HG02884 (cell line): ENCODE measurements at regions not wholly inside any gene's neighbourhood (a gene's known extent, or its start where the extent isn't known, plus 50 kb on each side); places are given as distances from the start of the nearest gene placed in this dataset.

ENCODE experiments used
- ATAC-seq: cut with Tn5 transposase; IDR thresholded peaks from one replicate; pipeline ENCODE4 v1.9.1; 2021; ENCODE audit warnings: mild to moderate bottlenecking, moderate library complexity; ENCODE audit not compliant: unreplicated experiment

DNA sequence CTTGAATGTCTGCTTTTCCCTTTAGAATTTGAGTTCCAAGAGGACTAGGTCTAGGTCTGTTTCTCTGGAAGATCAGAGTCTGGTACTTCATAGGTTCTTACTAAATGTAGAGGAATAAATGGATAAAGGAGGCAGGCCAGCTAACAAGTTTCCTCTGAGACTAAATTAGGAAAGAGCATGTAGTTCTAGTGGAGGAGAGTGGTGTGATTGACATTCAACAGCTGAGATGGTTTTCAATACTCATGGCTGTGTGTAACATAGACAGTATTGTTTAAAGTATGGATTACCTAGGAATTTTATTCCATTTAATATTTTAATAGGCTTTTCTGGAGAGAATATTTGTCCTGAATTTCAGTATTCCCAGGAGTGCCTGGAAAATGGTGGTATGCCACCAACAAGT, 364.7 kb downstream of the METTL15 start:
- ATAC-seq: no peak

DNA sequence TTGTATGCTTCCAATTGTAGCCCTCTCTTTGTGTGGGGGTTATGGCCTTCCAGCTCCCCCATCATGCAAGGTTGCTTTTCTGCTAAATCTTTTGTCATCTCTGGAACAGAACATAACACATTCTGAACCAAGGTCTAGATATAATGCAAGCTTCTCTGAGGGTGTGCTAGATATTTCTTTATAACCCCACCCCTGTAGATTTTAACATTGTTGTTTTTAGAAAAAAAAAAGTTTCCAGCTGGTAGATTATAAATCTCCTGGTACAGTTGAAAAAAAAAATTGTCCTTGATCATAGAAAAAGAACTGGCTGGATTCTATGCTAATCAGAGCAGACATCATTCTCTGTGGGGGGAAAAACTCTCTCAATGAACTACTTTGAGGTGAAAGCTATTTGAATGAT, 363.3 kb downstream of the METTL15 start:
- no peak for ATAC-seq

DNA sequence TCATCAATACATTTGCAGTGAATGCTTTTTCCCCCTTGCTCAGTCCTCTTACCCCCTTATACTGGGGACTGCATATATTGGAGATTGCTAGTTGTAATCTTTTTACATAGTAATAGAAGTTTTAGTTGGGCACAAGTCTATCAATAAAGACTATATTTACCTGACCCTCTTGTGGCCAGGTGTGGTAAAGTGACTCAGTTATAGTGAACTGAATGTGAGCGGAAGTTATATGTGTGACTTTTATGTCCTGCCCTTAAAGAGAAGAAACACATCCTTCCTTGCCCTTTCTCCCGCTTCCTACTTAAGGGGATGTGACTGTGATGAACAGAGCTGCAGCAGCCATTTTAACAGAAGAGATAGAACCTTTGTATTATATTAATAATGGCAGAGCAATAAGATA, 362.0 kb downstream of the METTL15 start:
- no peak for ATAC-seq

DNA sequence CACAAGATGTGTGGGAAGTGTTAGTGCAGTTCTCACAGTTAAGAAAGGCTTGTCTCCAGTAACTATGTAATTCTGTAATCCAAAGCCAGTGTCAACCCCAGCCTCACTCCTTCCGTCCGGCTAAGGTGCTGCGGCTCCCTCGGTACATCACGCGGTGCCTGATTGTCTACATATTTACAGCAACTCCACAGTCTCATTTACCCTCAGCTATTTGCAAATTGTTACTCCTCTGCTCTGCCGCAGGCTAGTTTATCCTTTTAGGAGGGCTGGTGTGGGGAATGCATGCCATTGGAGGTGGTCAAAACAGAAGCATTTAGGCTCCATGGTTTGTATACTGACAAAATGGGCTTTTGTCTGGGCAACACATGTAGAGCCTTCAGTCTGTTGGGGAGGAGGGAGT, 358.3 kb downstream of the METTL15 start:
- ATAC-seq: no peak

DNA sequence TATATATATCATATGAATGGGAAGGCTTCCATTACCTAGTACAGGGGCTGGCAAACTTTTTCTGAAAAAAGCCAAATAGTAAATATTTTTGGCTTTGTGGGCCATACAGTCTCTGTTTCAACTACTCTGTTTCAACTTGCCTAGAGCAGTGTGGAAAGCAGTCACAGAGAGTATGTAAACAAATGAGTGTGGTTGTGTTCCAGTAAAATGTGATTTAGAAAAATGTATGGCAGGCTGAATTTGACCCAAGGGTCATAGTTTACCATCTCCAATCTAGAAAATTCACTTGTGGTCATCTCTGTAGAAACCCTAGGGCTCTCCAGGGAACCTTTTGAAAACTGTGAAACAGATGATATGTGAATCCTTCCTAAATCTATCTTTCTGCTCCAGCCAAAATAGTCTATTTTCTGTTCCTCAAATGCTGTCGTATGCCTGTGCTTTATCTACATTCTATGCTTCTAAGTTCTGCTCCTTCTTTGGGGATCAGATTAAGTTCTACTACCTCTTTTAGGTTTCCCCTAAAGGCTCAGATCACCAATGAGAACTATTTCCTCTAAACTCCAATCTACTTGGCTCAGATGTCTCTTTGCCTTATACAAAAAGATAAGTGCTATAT, 356.2 kb downstream of the METTL15 start:
- no peak for ATAC-seq

DNA sequence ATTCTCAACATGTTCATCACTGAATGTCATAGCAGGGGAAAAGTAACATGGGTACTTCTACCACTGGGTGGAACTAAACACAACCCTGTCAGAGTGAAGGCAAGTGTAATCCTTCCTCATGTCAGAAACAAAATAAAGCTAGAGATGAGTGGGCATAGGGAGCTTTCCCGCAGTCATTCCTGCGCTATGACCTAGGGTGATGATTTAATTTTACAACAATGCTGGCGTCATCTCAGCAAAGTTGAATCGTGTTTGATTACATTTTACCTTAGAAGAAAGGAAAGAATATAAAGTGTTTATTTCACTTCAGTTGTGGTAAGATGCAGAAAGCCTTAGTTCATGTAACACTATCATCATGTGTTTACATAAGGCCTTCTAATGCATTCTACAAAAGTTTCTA, 355.6 kb downstream of the METTL15 start:
- no peak for ATAC-seq

DNA sequence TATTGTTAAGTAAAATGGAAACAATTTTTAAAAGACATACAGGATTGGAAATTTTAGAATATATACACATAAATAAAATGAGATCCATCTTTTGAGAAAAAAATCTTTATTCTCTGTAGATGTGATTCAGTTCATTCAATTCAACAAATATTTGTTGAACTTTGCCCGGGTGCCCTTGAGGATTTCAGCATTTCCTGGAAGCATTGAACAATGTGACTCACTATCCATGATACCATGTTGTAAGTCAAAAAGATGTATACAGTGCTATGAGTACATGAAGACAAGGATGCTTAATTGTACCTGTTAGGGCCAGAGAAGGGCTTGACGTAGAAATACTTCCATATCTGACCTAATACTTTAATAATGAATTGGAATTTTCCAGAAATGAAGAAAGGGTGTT, 353.7 kb downstream of the METTL15 start:
- ATAC-seq: no peak

DNA sequence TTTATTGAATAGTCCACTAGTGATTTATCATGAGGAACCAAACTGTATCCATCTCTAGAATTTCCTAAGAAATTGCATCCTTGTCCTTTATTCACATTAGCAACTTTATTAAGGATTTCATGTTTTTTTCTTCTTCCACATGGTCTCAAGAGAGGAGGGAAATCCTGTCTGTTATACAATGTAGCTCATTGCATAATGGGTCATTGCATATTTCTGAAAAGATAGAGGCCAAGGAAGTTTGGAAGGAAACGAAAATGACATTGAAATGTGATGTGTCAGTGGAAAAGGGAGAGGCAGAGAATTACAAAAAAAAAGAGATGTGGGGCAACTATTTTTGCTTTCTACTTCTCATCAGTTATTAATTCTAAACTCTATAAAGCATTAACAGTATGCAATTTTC, 353.1 kb downstream of the METTL15 start:
- ATAC-seq: no peak

DNA sequence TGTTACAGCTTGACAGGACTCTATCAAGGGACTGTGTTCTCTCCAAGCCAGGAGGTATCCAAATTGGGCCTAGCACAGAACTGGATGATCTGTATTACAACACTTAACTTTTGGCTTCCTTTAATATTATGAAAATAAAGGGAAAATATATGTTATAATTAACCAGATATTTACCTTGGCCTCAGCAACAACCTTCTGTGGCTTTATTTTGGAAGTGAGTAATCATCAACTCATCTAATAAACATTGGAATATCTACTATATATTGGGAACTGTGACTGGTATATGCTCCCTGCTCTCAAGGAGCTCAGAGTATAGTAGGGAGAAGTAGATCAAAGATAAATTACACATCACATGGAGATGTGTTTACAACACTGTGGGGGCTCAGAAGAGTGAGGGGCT, 352.2 kb downstream of the METTL15 start:
- no peak for ATAC-seq

DNA sequence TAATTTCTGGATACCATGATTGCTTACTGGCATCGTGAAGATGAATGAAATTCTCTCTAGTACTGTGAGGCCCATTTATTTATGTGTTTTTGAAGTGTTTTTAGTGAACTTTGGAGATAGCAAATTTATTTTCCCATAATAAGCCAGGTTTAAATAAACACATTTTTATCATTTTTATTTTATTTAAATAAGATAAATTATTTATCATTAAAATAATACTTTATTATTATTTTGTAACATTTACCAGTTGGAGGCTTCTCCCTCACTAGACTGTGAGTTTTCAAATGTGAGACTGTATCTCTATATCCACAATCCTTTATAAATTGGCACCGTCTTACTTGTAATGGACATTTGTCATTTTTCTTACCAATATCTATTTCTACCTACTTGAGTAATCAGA, 351.7 kb downstream of the METTL15 start:
- no peak for ATAC-seq

DNA sequence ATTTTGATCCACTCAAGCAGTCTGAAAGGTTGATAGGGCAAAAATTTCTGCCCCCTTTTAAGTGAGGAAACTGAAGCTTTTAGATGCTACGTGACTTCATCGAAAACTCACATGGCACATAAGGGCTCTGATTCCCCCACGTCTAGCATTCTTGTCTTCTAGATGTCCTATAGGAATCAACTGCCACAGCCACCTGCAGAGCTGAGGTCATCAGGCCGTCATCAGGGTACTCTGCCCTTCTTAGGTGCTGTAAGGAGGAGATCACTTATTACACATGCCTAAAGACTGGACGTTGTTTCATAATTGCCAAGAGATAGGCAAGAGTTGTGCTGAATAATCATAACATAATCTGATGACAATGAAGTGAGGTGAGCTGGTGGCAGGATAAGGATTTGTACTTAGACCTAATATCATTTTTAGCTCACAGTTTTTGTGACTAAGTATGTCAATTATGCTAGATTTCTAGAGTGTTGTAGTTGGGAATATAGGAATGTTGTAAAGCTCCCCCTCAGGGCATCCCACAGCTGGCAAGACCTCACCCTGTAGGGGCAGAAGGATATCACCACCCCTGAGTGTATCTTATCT, 349.4 kb downstream of the METTL15 start:
- ATAC-seq: no peak

DNA sequence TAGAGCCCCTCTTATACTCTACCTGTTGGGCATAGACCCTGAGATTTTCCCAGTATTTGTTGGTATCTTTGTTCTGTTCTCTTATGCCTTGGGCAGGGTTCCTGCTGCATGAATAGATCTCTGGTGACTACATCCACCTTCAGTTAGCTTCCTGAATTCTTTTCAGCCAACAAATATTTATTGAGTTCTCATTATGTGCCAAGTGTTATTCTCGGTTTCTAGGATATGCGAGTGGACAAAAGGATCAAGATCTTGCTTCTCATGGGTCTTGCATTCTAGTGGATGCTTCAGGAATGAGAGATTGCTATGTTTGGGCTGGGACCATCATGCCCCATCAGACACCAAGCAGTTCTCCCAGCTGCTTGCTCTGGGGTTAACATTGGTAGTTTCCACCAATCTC, 340.0 kb downstream of the METTL15 start:
- no peak for ATAC-seq

DNA sequence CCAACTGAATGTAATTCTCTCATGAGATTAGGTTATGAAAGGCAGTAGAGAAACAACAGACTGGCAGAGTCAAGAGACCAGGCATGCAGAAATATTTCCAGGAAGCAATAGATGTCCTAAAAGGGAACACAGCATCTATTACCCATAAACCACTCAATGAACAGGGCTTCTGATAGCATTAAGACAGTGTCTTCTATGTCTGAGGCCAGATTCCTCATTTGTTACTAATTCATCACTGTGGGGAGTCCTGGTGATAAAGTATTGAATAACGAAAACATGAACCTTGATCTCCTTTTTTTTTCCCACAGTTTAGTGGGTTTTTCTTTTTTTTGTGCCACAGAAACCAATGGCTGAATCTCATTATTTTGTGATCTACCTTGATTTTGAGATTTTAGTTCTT, 339.0 kb downstream of the METTL15 start:
- no peak for ATAC-seq

DNA sequence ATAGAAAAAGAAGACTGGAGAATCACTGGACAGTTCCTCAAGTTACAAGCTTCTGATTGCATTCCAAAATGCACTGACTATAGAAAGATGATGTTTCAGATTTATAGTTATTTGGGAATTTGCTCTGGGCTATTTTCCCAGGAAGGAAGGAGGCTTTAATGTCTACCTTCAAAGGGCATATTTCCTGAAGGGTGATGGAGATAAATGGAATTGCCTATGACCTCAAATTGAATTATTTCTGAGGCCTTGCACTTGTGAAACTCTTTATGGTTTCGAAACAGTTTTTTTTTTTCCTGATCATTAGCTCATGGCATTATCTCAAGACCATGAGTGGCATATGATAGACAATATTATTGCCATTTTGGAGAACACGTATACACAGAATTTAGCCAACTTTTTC, 333.9 kb downstream of the METTL15 start:
- no peak for ATAC-seq

DNA sequence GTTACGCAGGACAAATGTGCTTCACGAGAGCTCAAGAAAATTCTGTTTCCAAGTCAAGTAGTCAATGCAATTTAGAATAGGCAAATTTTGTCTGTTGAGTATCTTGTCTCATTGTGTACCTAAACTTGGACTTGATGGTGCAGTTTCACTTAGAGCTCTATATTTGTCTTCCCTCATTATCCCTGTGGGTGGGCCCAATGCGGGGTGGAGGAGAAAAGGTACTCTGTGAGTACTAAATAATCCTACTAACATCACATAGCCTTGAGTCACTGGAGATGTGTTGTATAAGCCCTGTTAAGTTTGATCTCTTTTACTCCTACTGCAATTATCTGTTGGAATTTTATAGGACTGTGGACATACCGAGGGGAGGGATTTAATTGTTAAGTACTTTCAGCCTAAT, 331.2 kb downstream of the METTL15 start:
- ATAC-seq: no peak

DNA sequence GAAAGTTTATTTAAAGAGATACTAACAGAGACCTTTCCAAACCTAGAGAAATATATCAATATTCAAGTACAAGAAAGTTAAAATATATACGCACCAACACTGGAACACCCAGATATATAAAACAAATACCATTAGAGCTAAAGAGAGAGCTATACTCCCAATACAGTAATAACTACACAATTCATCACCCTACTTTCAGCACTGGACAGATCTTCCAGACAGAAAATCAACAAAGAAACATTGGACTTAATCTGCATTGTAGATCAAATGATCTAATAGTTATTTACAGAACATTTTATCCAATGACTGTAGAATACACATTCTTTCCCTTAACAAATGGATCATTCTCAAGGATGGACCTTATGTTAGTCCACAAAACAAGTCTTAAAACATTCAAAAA, 311.9 kb downstream of the METTL15 start:
- no peak for ATAC-seq

DNA sequence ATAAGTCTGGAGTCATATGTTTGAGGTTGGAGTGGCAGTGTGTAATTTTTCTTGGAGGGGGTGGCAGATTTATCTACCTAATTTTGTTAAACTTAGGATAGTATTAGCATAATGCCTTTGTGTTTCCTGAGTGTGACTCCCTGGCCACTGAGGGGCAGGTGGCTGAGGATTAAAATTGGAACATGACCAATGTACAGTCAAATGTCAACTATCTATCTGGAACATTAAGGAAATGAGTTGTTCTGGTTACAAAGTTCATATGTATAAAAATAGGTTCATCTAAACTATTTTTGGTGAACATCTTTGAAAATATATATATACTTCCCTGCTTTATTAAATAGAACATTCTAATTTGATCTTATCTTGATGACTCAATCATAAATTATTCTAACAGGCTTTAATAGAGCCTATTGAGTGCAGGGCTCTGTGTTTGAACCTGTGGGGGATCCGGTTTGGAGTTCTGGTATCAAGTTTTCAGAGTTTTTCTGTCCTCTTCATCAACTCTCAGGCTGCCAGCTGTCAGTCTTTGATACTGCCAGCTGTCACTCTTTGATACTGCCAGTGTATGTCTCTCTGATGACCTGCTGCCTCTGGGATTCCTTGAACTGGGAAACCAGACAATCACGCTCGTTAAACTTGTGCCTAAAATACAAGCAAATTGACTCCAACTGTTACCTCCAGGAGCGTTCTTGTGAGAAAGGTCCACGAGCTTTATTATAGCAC, 309.6 kb downstream of the METTL15 start:
- ATAC-seq: no peak

DNA sequence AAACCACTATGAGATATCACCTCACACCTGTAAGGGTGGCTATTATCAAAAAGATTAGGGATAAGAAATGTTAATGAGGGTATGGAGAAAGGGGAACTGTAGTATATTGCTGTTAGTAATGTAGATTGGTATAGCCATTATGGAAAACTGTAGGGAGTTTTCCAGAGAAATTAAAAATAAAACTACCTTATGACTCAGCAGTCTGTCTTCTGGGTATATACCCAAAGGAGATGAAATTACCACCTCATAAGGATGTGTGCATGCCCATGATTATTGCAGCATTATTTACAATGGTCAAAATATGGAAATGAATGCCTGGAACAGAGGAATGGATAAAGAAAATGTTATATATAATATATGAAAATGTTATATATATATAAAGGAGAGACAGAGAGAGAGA, 303.8 kb downstream of the METTL15 start:
- ATAC-seq: no peak

DNA sequence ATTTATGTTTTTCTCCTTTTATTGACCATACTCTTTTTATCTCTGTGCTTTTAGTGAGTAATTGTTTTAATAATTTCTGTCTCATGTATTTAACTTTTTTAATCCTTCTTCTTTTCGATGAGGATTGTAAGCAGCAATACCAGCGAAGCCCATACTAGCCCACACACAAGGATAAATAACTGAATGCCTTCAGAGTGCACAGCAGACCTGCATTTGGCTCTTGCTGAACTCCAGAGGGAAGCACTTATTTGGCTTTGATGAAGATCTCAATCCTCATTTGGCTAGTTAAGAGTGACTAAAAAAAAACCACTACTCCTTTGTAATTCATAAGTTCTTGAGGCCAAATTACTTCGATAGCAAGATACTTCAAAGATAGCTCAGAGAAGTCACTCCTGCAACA, 293.3 kb downstream of the METTL15 start:
- ATAC-seq: no peak

DNA sequence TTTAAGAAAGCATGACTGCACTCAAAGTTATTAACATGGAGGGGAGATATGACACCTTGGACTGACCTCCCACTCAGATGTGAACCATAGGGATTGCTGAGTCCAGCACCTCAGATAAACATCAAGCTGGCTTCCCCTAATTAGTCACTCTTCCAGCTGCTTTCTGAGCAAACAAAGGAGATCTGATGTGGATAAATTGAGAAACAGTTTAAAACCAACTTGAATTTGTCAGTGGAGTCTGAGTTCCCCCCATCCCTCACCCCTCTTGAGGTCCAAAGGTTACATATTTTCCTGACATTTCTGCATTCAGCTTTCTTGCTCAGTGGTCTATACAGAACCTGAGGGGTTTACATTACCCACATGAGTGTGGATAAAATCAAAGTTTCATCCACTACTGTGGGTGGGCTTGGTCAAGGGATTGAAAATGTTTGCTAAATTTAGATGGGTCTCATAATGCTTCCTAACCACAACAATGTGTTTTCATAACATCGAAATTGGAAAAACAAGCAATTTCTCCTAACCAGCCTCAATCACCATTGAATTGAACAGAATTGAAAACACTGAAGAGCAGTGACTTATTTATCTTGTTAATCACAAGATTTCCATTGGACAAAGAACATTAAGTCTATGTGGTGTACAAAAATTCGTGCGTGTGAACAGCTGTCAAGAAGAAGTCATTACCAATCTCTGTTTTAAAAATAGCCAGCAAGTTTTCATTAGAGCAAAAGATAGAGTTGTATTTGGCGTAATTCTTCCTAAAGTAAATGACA, 292.3 kb downstream of the METTL15 start:
- no peak for ATAC-seq

DNA sequence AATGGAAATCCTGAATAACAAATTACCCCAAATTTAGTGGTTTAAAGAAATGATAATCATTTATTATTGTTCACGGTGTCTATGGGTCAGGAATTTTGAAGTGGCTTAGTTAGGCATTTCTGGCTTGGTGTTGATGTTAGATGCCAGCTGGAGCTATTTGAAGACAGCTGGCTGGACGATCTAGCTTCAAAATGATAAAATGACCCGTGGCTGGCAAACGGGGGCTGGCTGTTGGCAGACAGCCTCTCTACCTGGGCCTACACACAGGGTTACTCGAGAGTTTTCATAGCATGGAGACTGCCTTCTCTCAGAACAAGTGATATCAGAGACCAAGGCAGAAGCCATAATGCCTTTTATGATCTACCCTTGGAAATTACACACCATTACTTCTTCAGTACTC, 285.2 kb downstream of the METTL15 start:
- no peak for ATAC-seq

DNA sequence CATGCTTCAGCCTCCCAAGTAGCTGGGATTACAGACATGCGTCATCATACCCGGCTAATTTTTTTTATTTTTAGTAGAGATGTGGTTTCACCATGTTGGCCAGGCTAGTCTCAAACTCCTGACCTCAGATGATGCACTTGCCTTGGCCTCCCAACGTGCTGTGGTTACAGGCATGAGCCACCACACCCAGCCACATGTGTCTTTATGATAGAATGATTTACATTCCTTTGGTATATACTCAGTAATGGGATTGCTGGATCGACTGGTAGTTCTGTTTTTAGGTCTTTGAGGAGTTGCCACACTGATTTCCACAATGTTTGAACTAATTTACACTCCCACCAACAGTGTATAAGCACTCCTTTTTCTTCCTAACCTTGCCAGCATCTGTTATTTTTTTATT, 276.2 kb downstream of the METTL15 start:
- no peak for ATAC-seq
